Karpas-422 (cell line): ENCODE measurements at regions not wholly inside any gene's neighbourhood (a gene's known extent, or its start where the extent isn't known, plus 50 kb on each side); places are given as distances from the start of the nearest gene placed in this dataset.

Experiments
- DNase-seq: peaks from one replicate; pipeline ENCODE4 v3.0.0-alpha.2; 2015
- H2AFZ ChIP-seq: fragments of 200-600 bp; sonication (generic); 2 replicates; pipeline ENCODE4 v1.6.1; 2014; ENCODE audit warnings: antibody characterized with exemption, low read length, mixed read lengths
- H3K27ac ChIP-seq: fragments of 200-600 bp; sonication (generic); 2 replicates; pipeline ENCODE4 v1.5.1; 2014; ENCODE audit warnings: mild to moderate bottlenecking, low read length, moderate library complexity
- H3K27me3 ChIP-seq: fragments of 200-600 bp; sonication (generic); 2 replicates; pipeline ENCODE4 v1.6.1; 2014; ENCODE audit warnings: low read length, mixed read lengths
- H3K36me3 ChIP-seq: fragments of 200-600 bp; sonication (generic); 2 replicates; pipeline ENCODE4 v1.6.1; 2014; ENCODE audit warnings: low read length, mixed read lengths; ENCODE audit not compliant: insufficient read depth
- H3K4me1 ChIP-seq: fragments of 200-600 bp; sonication (generic); 2 replicates; pipeline ENCODE4 v1.6.1; 2014; ENCODE audit warnings: mild to moderate bottlenecking, low read length, mixed read lengths
- H3K4me2 ChIP-seq: fragments of 200-600 bp; sonication (generic); 2 replicates; pipeline ENCODE4 v1.6.1; 2014; ENCODE audit warnings: low read length, low read depth, mild to moderate bottlenecking; ENCODE audit not compliant: poor library complexity, severe bottlenecking
- H3K4me3 ChIP-seq: fragments of 200-600 bp; sonication (generic); 2 replicates; pipeline ENCODE4 v1.5.1; 2014; ENCODE audit warnings: mild to moderate bottlenecking, antibody characterized with exemption, low read length, mixed read lengths
- H3K79me2 ChIP-seq: fragments of 200-600 bp; sonication (generic); 2 replicates; pipeline ENCODE4 v1.6.1; 2014; ENCODE audit warnings: mild to moderate bottlenecking, low read length, mixed read lengths
- H3K9ac ChIP-seq: fragments of 200-600 bp; sonication (generic); 2 replicates; pipeline ENCODE4 v1.6.0; 2014; ENCODE audit warnings: low read length
- H3K9me2 ChIP-seq: fragments of 200-600 bp; sonication (generic), shearing (Covaris generic); replicated peaks from 2 replicates; pipeline ENCODE4 v1.6.0; 2014; ENCODE audit warnings: mild to moderate bottlenecking, low read length, moderate library complexity; ENCODE audit not compliant: insufficient read depth
- H3K9me3 ChIP-seq: fragments of 300-700, 200-600 bp; sonication (generic); 2 replicates; pipeline ENCODE4 v1.6.1; 2014; ENCODE audit warnings: low read length, mixed read lengths
- H4K20me1 ChIP-seq: fragments of 200-600 bp; sonication (generic); 2 replicates; pipeline ENCODE4 v1.6.1; 2014; ENCODE audit warnings: mild to moderate bottlenecking, antibody characterized with exemption, low read length, low read depth; ENCODE audit not compliant: insufficient read depth

DNA sequence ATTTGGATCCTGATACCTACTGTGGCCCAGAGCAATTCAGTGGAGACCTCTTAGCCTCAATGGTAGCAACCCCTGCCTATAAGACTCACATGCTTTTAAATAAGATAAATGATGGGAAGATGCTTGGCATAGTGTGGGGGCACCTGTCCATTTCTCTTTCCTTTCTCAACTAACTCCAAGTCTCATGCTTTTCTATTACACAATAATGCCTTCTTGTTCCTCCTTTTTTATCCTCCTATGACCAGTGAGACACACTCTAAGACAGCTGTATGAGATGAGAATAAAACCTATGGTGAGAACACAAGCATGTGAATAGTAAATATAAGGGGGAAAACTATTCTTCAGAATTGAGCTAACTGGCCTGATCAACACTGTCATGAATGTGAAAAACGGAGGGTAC is 147.0 kb upstream of the STXBP5 start:
- DNase-seq, result no peak
- no peaks in the 10 kb centered on the region for H3K9me3 ChIP-seq
- H3K9me2 ChIP-seq, result no peaks in the 10 kb centered on the region
- H3K27me3 ChIP-seq, result 0 out of 2 replicates have a peak, but pooled peaks cover 3% of the 10 kb centered on the region
- no peak overlapping the region for H2AFZ ChIP-seq
- no peaks in the 10 kb centered on the region for H3K79me2 ChIP-seq
- no peak overlapping the region for H3K27ac ChIP-seq
- H3K4me2 ChIP-seq, result no peak overlapping the region
- no peak overlapping the region for H3K4me3 ChIP-seq
- H4K20me1 ChIP-seq, result no peaks in the 10 kb centered on the region
- H3K36me3 ChIP-seq, result no peaks in the 10 kb centered on the region
- H3K4me1 ChIP-seq, result peaks cover 5% of the 10 kb centered on the region
- H3K9ac ChIP-seq, result no peak overlapping the region

DNA sequence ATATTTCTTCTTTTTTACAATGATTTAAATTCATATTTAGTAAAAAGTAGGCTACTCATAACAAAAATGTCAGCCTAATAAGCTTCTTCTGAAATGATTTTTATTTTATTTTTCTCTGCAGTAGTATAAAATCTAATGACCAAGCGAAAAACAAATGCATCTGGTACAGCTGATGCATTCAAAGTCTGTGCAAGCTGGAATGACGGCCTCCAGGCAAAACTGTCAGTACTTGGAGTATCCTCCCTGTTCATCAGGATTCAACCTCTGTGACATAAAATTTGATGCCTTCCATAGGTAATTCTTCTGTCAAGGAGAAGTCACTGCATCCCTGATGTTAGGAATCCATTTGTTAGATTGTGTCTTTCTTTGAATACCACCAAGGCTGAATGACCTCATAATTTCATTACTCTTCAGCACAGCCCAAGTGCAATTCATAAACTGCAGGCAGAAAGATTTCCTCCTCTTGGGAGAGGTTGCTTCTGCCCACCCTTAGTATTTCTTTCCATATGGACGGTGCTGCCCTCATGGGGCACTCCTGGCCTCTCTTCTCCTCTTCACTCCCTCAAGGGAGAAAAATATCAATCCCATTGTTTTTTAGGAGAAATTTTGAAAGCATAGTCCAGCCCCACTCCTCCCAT is 146.4 kb upstream of the STXBP5 start:
- Histone ChIP-seq H3K36me3 (no peaks in the 10 kb centered on the region), H3K9ac (no peak overlapping the region), H3K9me3 (no peaks in the 10 kb centered on the region), H4K20me1 (no peaks in the 10 kb centered on the region), H3K79me2 (no peaks in the 10 kb centered on the region), H3K9me2 (no peaks in the 10 kb centered on the region), H3K27ac (no peak overlapping the region), H3K4me2 (no peak overlapping the region), H2AFZ (no peak overlapping the region), H3K4me3 (no peak overlapping the region), H3K27me3 (0 out of 2 replicates have a peak, but pooled peaks cover 3% of the 10 kb centered on the region), H3K4me1 (peaks cover 5% of the 10 kb centered on the region)
- no peak for DNase-seq

DNA sequence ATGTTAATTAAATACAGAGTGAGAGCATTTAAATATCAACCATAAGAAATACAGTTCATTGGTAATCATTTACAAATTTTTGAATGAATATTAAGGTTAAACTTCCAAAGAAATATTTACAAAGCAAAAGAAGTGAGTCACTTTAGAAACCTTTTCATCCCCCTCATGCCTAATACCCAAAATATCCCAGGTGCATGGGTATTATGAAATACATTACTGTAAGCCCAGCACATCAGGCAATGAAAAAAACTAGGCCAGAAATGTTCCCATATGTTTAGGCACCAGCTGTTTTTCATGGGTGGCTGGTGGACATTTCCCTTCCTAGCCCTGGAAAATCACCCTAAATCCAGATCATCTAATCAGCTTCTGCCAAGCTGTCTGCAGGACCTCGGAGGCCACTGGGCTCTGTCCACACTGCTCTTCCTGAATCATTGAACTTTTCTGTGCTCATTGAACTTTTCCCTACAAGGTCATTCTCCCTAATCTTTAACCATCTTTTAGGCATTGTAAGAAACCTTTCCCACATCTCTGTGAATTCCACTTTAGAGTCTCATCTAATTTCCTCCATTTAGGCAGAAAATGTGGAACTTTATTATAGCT is 145.3 kb upstream of the STXBP5 start:
- no peaks in the 10 kb centered on the region for H3K79me2 ChIP-seq

DNA sequence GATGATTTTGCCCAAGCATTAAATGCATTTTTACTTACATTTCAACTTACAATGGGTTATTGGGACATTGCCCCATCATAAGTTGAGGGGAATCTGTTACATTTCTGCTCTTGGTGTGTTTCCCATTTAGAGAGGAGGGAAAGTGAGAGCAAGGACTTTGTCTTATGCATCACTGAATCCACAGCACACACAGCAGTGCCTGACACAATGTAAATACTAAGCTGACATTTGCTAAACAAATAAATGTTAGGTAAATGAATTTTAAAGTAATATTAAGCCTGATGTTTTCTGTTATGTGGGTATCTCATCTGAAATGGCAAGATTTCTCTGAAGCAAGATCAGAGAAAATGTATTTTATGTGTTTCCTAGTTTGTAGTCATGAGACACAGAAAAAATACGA is 143.6 kb upstream of the STXBP5 start:
- H3K4me2 ChIP-seq, result no peak overlapping the region

More for the DNA sequence above, 145.3 kb upstream of the STXBP5 start:
- Histone ChIP-seq H3K9me3 (no peaks in the 10 kb centered on the region), H3K27ac (no peak overlapping the region), H3K9me2 (no peaks in the 10 kb centered on the region), H3K36me3 (no peaks in the 10 kb centered on the region), H3K4me3 (no peak overlapping the region), H3K4me2 (no peak overlapping the region), H4K20me1 (no peaks in the 10 kb centered on the region), H2AFZ (no peak overlapping the region), H3K4me1 (peaks cover 5% of the 10 kb centered on the region), H3K9ac (no peak overlapping the region), H3K27me3 (no peaks in the 10 kb centered on the region)
- no peak for DNase-seq

DNA sequence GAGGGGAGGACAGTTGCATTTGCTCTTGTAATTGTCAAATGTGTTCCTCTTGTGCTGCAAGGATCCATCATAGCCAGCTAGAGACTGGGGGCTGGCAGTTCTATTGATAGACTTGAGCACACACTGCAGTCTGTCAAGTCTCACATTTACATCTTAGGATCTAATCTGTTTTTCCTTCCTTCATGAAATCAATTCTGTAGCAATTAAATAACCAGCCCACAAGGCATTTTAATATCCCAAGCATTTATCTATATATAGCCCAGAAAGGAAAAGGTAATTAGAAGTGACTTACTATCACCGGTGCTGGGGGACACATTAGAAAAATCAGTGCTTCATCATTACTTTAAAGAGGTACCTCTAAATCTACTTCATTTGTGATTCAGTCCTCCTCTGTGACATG is 143.0 kb upstream of the STXBP5 start:
- Histone ChIP-seq H3K4me1 (peaks cover under 1% of the 10 kb centered on the region), H3K36me3 (no peaks in the 10 kb centered on the region), H3K9me3 (no peaks in the 10 kb centered on the region), H3K4me3 (no peak overlapping the region), H3K27me3 (no peaks in the 10 kb centered on the region), H3K9me2 (no peaks in the 10 kb centered on the region), H4K20me1 (no peaks in the 10 kb centered on the region), H3K27ac (no peak overlapping the region), H3K9ac (no peak overlapping the region), H3K79me2 (no peaks in the 10 kb centered on the region), H3K4me2 (no peak overlapping the region), H2AFZ (no peak overlapping the region)
- DNase-seq, result no peak

More for the DNA sequence above, 143.6 kb upstream of the STXBP5 start:
- no peak overlapping the region for H3K27ac ChIP-seq
- no peak for DNase-seq
- H3K9me2 ChIP-seq, result no peaks in the 10 kb centered on the region
- H3K27me3 ChIP-seq, result no peaks in the 10 kb centered on the region
- no peak overlapping the region for H3K4me3 ChIP-seq
- H3K79me2 ChIP-seq, result no peaks in the 10 kb centered on the region
- H3K9ac ChIP-seq, result no peak overlapping the region
- no peaks in the 10 kb centered on the region for H3K9me3 ChIP-seq
- no peaks in the 10 kb centered on the region for H3K36me3 ChIP-seq
- no peaks in the 10 kb centered on the region for H4K20me1 ChIP-seq
- peaks cover 5% of the 10 kb centered on the region for H3K4me1 ChIP-seq
- no peak overlapping the region for H2AFZ ChIP-seq

DNA sequence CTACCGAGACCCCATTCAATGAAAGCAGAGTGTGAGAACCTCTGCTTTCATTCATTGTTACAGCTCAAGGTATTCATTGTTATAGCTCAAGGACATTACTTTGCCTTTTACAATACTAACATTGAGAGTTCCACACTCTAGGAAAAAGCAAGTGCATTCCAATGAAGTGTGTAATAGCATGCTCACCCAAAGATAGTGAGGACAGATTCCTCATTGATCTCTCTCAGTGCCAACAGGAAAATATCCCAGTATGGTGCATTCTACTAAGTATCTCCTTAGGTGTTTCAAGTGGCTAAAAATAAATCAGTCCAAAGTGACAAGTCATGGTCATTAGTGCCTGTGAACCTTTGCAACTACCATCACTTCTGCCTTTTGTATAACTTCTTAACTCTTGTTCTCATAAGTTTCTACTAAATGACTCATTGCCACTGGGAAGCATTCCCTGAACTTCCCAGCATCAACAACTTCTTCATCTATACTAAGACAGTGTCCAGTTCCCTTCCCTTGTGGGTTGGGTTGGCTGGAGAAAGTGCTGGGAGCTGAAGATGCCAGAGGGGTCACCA is 140.7 kb upstream of the STXBP5 start:
- H3K4me2 ChIP-seq, result no peak overlapping the region

DNA sequence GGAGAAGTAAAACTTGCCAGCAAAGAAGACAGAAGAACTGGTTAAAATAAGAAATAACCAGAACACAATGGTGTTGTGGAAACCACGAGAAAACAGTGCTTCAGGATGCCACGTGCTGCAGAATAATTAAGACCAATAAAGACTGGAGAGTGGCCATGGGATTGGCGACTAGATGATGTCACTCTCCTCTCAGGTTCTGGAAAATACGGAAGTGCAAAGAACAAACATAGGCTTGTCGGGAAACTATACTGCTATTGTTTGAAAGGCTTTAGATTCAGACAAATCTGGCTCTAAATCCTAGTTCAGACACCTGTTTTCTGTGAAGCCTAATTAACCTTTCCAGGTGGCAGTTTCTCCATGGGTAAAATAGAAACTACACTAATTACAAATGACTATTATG is 138.4 kb upstream of the STXBP5 start:
- H3K9me3 ChIP-seq, result no peaks in the 10 kb centered on the region
- H2AFZ ChIP-seq, result no peak overlapping the region
- H3K27me3 ChIP-seq, result no peaks in the 10 kb centered on the region

More for the DNA sequence above, 140.7 kb upstream of the STXBP5 start:
- no peaks in the 10 kb centered on the region for H4K20me1 ChIP-seq
- no peak for DNase-seq
- H3K27ac ChIP-seq, result no peak overlapping the region
- H3K9me2 ChIP-seq, result no peaks in the 10 kb centered on the region
- H3K36me3 ChIP-seq, result no peaks in the 10 kb centered on the region
- no peaks in the 10 kb centered on the region for H3K79me2 ChIP-seq
- no peak overlapping the region for H3K9ac ChIP-seq
- no peaks in the 10 kb centered on the region for H3K27me3 ChIP-seq
- no peak overlapping the region for H3K4me3 ChIP-seq
- no peaks in the 10 kb centered on the region for H3K9me3 ChIP-seq
- no peak overlapping the region for H2AFZ ChIP-seq
- H3K4me1 ChIP-seq, result no peaks in the 10 kb centered on the region

DNA sequence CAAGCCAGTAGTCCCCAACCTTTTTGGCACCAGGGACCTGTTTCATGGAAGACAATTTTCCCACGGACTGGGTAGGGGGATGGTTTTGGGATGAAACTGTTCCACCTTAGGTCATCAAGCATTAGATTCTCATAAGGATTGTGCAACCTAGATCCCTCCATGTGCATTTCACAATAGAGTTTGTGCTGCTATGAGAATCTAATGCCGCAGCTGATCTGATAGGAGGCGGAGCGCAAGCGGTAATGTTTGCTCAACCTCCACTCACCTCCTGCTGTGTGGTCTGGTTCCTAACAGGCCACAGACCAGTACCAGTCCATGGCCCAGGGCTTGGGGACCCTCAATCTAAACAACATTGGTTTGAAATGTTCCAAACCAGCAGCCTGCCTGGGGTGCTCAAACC is 137.0 kb upstream of the STXBP5 start:
- no peaks in the 10 kb centered on the region for H3K27me3 ChIP-seq
- H3K9me2 ChIP-seq, result no peaks in the 10 kb centered on the region
- no peak overlapping the region for H3K4me2 ChIP-seq
- no peak overlapping the region for H3K27ac ChIP-seq
- H4K20me1 ChIP-seq, result no peaks in the 10 kb centered on the region
- H3K79me2 ChIP-seq, result no peaks in the 10 kb centered on the region
- H3K4me1 ChIP-seq, result no peaks in the 10 kb centered on the region
- H3K36me3 ChIP-seq, result no peaks in the 10 kb centered on the region
- no peak overlapping the region for H3K4me3 ChIP-seq
- DNase-seq, result no peak
- H2AFZ ChIP-seq, result no peak overlapping the region
- no peak overlapping the region for H3K9ac ChIP-seq
- no peaks in the 10 kb centered on the region for H3K9me3 ChIP-seq

More for the DNA sequence above, 138.4 kb upstream of the STXBP5 start:
- no peak overlapping the region for H3K9ac ChIP-seq
- DNase-seq, result no peak
- H3K9me2 ChIP-seq, result no peaks in the 10 kb centered on the region
- no peak overlapping the region for H3K4me3 ChIP-seq
- H3K4me1 ChIP-seq, result no peaks in the 10 kb centered on the region
- H3K36me3 ChIP-seq, result no peaks in the 10 kb centered on the region
- H3K27ac ChIP-seq, result no peak overlapping the region
- no peaks in the 10 kb centered on the region for H4K20me1 ChIP-seq
- no peaks in the 10 kb centered on the region for H3K79me2 ChIP-seq
- H3K4me2 ChIP-seq, result no peak overlapping the region
